NT2/D1 (cell line): ENCODE measurements at regions not wholly inside any gene's neighbourhood (a gene's known extent, or its start where the extent isn't known, plus 50 kb on each side); places are given as distances from the start of the nearest gene placed in this dataset.

Experiments
- DNase-seq: peaks from one replicate; pipeline ENCODE4 v3.0.0-alpha.2; 2011; ENCODE audit warnings: low read depth, low spot score
- H3K27me3 ChIP-seq: 2 replicates; pipeline ENCODE4 v1.6.0; 2011; ENCODE audit warnings: mild to moderate bottlenecking; ENCODE audit not compliant: insufficient read length, insufficient read depth
- H3K36me3 ChIP-seq: 2 replicates; pipeline ENCODE4 v1.6.1; 2011; ENCODE audit warnings: mild to moderate bottlenecking, low read length, mixed read lengths; ENCODE audit not compliant: insufficient read depth, insufficient read length
- H3K4me1 ChIP-seq: 2 replicates; pipeline ENCODE4 v1.5.1; 2011; ENCODE audit not compliant: insufficient read depth, insufficient read length
- H3K4me3 ChIP-seq: 2 replicates; pipeline ENCODE4 v1.5.1; 2011; ENCODE audit warnings: low read depth; ENCODE audit not compliant: insufficient read length
- H3K9ac ChIP-seq: 2 replicates; pipeline ENCODE4 v1.6.0; 2011; ENCODE audit warnings: low read depth; ENCODE audit not compliant: insufficient read length
- H3K9me3 ChIP-seq: 2 replicates; pipeline ENCODE4 v1.5.1; 2011; ENCODE audit warnings: mild to moderate bottlenecking, low read length; ENCODE audit not compliant: insufficient read depth
- SUZ12 ChIP-seq: IDR thresholded peaks from 2 replicates; pipeline ENCODE4 v1.6.1; 2011; ENCODE audit not compliant: insufficient read length, insufficient read depth; ENCODE audit errors: extremely low read depth
- YY1 ChIP-seq: IDR thresholded peaks from 2 replicates; pipeline ENCODE4 v1.6.1; 2011; ENCODE audit not compliant: insufficient read length, insufficient read depth
- ZNF274 ChIP-seq: IDR thresholded peaks from 2 replicates; pipeline ENCODE4 v1.6.1; 2011; ENCODE audit warnings: mild to moderate bottlenecking, low read depth, low read length

- Histone ChIP-seq H3K9ac (no peak overlapping the region), H3K4me3 (no peak overlapping the region), H3K4me1 (no peaks in the 10 kb centered on the region), H3K27me3 (no peaks in the 10 kb centered on the region), H3K36me3 (no peaks in the 10 kb centered on the region), H3K9me3 (no peaks in the 10 kb centered on the region)
- TF ChIP-seq ZNF274 (no peak), SUZ12 (no peak), YY1 (no peak)
- DNase-seq = no peak
These were observed 219.6 kb upstream of the CHD6 start for GRCh38 chr20:41837669-41838224.

GRCh38 chr20:41833739-41834138 lies 215.6 kb upstream of the CHD6 start:
- H3K4me1 ChIP-seq = no peaks in the 10 kb centered on the region
- no peaks in the 10 kb centered on the region for H3K27me3 ChIP-seq
- H3K9me3 ChIP-seq = no peaks in the 10 kb centered on the region
- H3K4me3 ChIP-seq = no peak overlapping the region
- H3K36me3 ChIP-seq = no peaks in the 10 kb centered on the region
- no peak overlapping the region for H3K9ac ChIP-seq
- no peak for TF ChIP-seq YY1
- TF ChIP-seq ZNF274 = no peak
- no peak for TF ChIP-seq SUZ12
- no peak for DNase-seq

GRCh38 chr20:41830702-41831101 lies 212.5 kb upstream of the CHD6 start:
- Histone ChIP-seq H3K9ac (no peak overlapping the region), H3K4me3 (no peak overlapping the region), H3K27me3 (no peaks in the 10 kb centered on the region), H3K4me1 (no peaks in the 10 kb centered on the region), H3K9me3 (no peaks in the 10 kb centered on the region), H3K36me3 (no peaks in the 10 kb centered on the region)
- TF ChIP-seq ZNF274 (no peak), SUZ12 (no peak), YY1 (no peak)
- DNase-seq = no peak

GRCh38 chr20:41819436-41819835 lies 201.3 kb upstream of the CHD6 start:
- Histone ChIP-seq H3K4me3 (no peak overlapping the region), H3K9ac (no peak overlapping the region), H3K27me3 (no peaks in the 10 kb centered on the region), H3K4me1 (no peaks in the 10 kb centered on the region), H3K9me3 (no peaks in the 10 kb centered on the region), H3K36me3 (no peaks in the 10 kb centered on the region)
- TF ChIP-seq YY1 (no peak), ZNF274 (no peak), SUZ12 (no peak)
- DNase-seq = no peak

- TF ChIP-seq ZNF274 (no peak), SUZ12 (no peak), YY1 (no peak)
- H3K4me1 ChIP-seq = no peaks in the 10 kb centered on the region
- no peaks in the 10 kb centered on the region for H3K27me3 ChIP-seq
- H3K36me3 ChIP-seq = no peaks in the 10 kb centered on the region
- no peak overlapping the region for H3K9ac ChIP-seq
- no peak overlapping the region for H3K4me3 ChIP-seq
- H3K9me3 ChIP-seq = no peaks in the 10 kb centered on the region
- DNase-seq = no peak
These were observed 200.8 kb upstream of the CHD6 start for GRCh38 chr20:41818991-41819390.

- Histone ChIP-seq H3K27me3 (no peaks in the 10 kb centered on the region), H3K9ac (no peak overlapping the region), H3K36me3 (no peaks in the 10 kb centered on the region), H3K9me3 (no peaks in the 10 kb centered on the region), H3K4me3 (no peak overlapping the region), H3K4me1 (no peaks in the 10 kb centered on the region)
- no peak for TF ChIP-seq SUZ12
- no peak for TF ChIP-seq ZNF274
- TF ChIP-seq YY1 = no peak
- DNase-seq = no peak
These were observed 200.2 kb upstream of the CHD6 start for GRCh38 chr20:41818369-41818768.

GRCh38 chr20:41811456-41811855 lies 193.3 kb upstream of the CHD6 start:
- TF ChIP-seq ZNF274 (no peak), YY1 (no peak), SUZ12 (no peak)
- Histone ChIP-seq H3K9me3 (peaks cover 13% of the 10 kb centered on the region), H3K36me3 (no peaks in the 10 kb centered on the region), H3K9ac (no peak overlapping the region), H3K4me1 (peaks cover 2% of the 10 kb centered on the region), H3K4me3 (no peak overlapping the region), H3K27me3 (no peaks in the 10 kb centered on the region)
- no peak for DNase-seq

- TF ChIP-seq YY1 (no peak), SUZ12 (no peak), ZNF274 (no peak)
- no peak overlapping the region for H3K4me3 ChIP-seq
- H3K9ac ChIP-seq = no peak overlapping the region
- no peaks in the 10 kb centered on the region for H3K4me1 ChIP-seq
- no peaks in the 10 kb centered on the region for H3K9me3 ChIP-seq
- DNase-seq = no peak
- H3K36me3 ChIP-seq = no peaks in the 10 kb centered on the region
- H3K27me3 ChIP-seq = no peaks in the 10 kb centered on the region
These were observed 181.9 kb upstream of the CHD6 start for GRCh38 chr20:41800040-41800439.
